ENCODE measurements at regions not wholly inside any gene's neighbourhood (a gene's known extent, or its start where the extent isn't known, plus 50 kb on each side); places are given as distances from the start of the nearest gene placed in this dataset.

GRCh38 chr14:61641914-61642613 lies 53.2 kb upstream of the HIF1A start:
- Histone ChIP-seq H2BK15ac (ENCODE audit: low read depth, low read length) (0 out of 3 replicates have a peak overlapping the region, but pooled peaks have one; percentile 1), H3K79me1 (ENCODE audit: low read depth in 1 of 2, low read length in 2 of 2) (no peaks in the 10 kb centered on the region), H4K8ac (ENCODE audit: low read depth in 2 of 2, low read length in 2 of 2) (peak overlapping the region in 1 of 2 experiments; percentile 16; a peak in 1 of 4 replicates), H3K14ac (replicated peaks; ENCODE audit: low read depth, low read length) (no peak overlapping the region), H3K4me2 (ENCODE audit: low read depth, low read length) (peak overlapping the region; percentile 20; the same call in 1 of the 2 replicates), H3K27me3 (ENCODE audit: control insufficient read depth, insufficient read depth, low read length) (no peaks in the 10 kb centered on the region), H2AFZ (replicated peaks; ENCODE audit: low read length, poor library complexity) (no peak overlapping the region), H3K36me3 (ENCODE audit: control insufficient read depth, insufficient read depth, low read length) (no peaks in the 10 kb centered on the region), H4K20me1 (ENCODE audit: insufficient read depth, low read length) (no peaks in the 10 kb centered on the region), H3K9me1 (ENCODE audit: insufficient read depth, low read length) (no peaks in the 10 kb centered on the region; the same call in 1 of the 2 replicates), H2BK120ac (ENCODE audit: low read depth, low read length) (peak overlapping the region; percentile 1; the same call in 1 of the 2 replicates), H3K9ac (ENCODE audit: low read depth, low read length) (no peak overlapping the region), H4K91ac (ENCODE audit: insufficient read depth, low read depth, low read length) (no peak overlapping the region), H2AK5ac (ENCODE audit: low read depth, low read length) (peak overlapping the region; percentile 31; the same call in 1 of the 2 replicates), H3K56ac (ENCODE audit: extremely low read depth, insufficient read depth, low read length) (no peak overlapping the region), H3K4me3 (ENCODE audit: insufficient read depth, low read depth, low read length) (no peak overlapping the region), H3K27ac (ENCODE audit: insufficient read depth, low read length) (peak overlapping the region; percentile 27; the same call in 1 of the 2 replicates), H3K23ac (ENCODE audit: low read depth, low read length) (no peak overlapping the region), H3K4ac (ENCODE audit: low read depth, low read length) (peak overlapping the region; percentile 38; the same call in 1 of the 2 replicates), H2BK5ac (ENCODE audit: low read depth, low read length, poor library complexity, severe bottlenecking) (peak overlapping the region; percentile 10), H3K9me3 (ENCODE audit: control insufficient read depth, insufficient read depth, low read length) (no peaks in the 10 kb centered on the region), H2AK9ac (replicated peaks; ENCODE audit: low read depth, low read length, poor library complexity) (no peak overlapping the region), H2BK20ac (ENCODE audit: low read depth, low read length) (no peak overlapping the region), H3K4me1 (ENCODE audit: control insufficient read depth, insufficient read depth, low read length) (peaks cover 6% of the 10 kb centered on the region), H3K18ac (ENCODE audit: low read depth, low read length) (peak overlapping the region; percentile 56), H4K5ac (ENCODE audit: low read depth, low read length) (peak overlapping the region; percentile 8; the same call in 1 of the 2 replicates)
- ATAC-seq (ENCODE audit: low read depth) (peak; percentile 56), DNase-seq (peak; percentile 68)
- ChIA-PET POLR2A (ENCODE audit: unreplicated experiment) (no interaction called here), CTCF (no interaction called here)
- peak; percentile 55; the same call in 1 of the 2 replicates for TF ChIP-seq BHLHE40 (IDR thresholded peaks at IDR 0.05; ENCODE audit: low read depth, low read length)
- TF ChIP-seq SMC3 (IDR thresholded peaks at IDR 0.05; ENCODE audit: low read depth, low read length) = no peak
- peak; percentile 24; the same call in 1 of the 2 replicates for TF ChIP-seq MXI1 (IDR thresholded peaks at IDR 0.05; ENCODE audit: borderline replicate concordance, low read depth, low read length)
- TF ChIP-seq, protein P1, sequence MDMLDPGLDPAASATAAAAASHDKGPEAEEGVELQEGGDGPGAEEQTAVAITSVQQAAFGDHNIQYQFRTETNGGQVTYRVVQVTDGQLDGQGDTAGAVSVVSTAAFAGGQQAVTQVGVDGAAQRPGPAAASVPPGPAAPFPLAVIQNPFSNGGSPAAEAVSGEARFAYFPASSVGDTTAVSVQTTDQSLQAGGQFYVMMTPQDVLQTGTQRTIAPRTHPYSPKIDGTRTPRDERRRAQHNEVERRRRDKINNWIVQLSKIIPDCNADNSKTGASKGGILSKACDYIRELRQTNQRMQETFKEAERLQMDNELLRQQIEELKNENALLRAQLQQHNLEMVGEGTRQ (IDR thresholded peaks at IDR 0.05; ENCODE audit: low read depth, low read length) = no peak
- no peak for TF ChIP-seq MAZ (IDR thresholded peaks at IDR 0.05; ENCODE audit: borderline replicate concordance, low read depth, low read length)
- TF ChIP-seq CHD1 (IDR thresholded peaks at IDR 0.05; ENCODE audit: low read depth, low read length) = no peak
- TF ChIP-seq RCOR1 (IDR thresholded peaks at IDR 0.05; ENCODE audit: insufficient replicate concordance, low read length) = no peak
- TF ChIP-seq POLR2A (IDR thresholded peaks at IDR 0.05; ENCODE audit: low read depth, low read length) = no peak
- no peak for TF ChIP-seq FOS (IDR thresholded peaks at IDR 0.05; ENCODE audit: low read depth, low read length)
- TF ChIP-seq RAD21 (IDR thresholded peaks at IDR 0.05; ENCODE audit: low read length) = no peak
- WGBS, 2 experiments (ENCODE audit: extremely low coverage in 2 of 2, insufficient read length in 1 of 2) = 100% methylated on average over 1 of the region's 6 CpGs; no CpG with 5 or more reads in 1 of the 2 experiments
- no TSS peak for BruUV-seq (replicated peaks)
- intact Hi-C loops (cut with micrococcal nuclease) (no loop called here), dilution Hi-C loops (cut with HindIII; ENCODE audit: low sequenced_read_pairs, unreplicated experiment) (no loop called here), in situ Hi-C loops (cut with MboI; ENCODE audit: low sequenced_read_pairs) (no loop called here)
